ENCODE measurements at regions not wholly inside any gene's neighbourhood (a gene's known extent, or its start where the extent isn't known, plus 50 kb on each side); places are given as distances from the start of the nearest gene placed in this dataset.

- no peak for DNase-seq
Observed at GRCh38 chr3:182233957-182234356, 522.2 kb downstream of the SOX2 start.

GRCh38 chr3:182234881-182235280 lies 523.2 kb downstream of the SOX2 start:
- no peak for DNase-seq

- DNase-seq: no peak
Observed at GRCh38 chr3:182235504-182235903, 523.8 kb downstream of the SOX2 start.

GRCh38 chr3:182238126-182238525 lies 526.4 kb downstream of the SOX2 start:
- DNase-seq: no peak

GRCh38 chr3:182239316-182239715 lies 527.6 kb downstream of the SOX2 start:
- no peak for DNase-seq

- no peak for DNase-seq
Observed at GRCh38 chr3:182240474-182240873, 528.7 kb downstream of the SOX2 start.

- DNase-seq: no peak
Observed at GRCh38 chr3:182241196-182241765, 529.6 kb downstream of the SOX2 start.

GRCh38 chr3:182241766-182242488 lies 530.2 kb downstream of the SOX2 start:
- no peak for DNase-seq

GRCh38 chr3:182242489-182242942 lies 530.8 kb downstream of the SOX2 start:
- no peak for DNase-seq

- no peak for DNase-seq
Observed at GRCh38 chr3:182243625-182244024, 531.9 kb downstream of the SOX2 start.

- DNase-seq: no peak
Observed at GRCh38 chr3:182244222-182244971, 532.7 kb downstream of the SOX2 start.

GRCh38 chr3:182245059-182245458 lies 533.3 kb downstream of the SOX2 start:
- no peak for DNase-seq

- DNase-seq: no peak
Observed at GRCh38 chr3:182246870-182247269, 535.1 kb downstream of the SOX2 start.

GRCh38 chr3:182248349-182248880 lies 536.7 kb downstream of the SOX2 start:
- DNase-seq: no peak

- no peak for DNase-seq
Observed at GRCh38 chr3:182252802-182253201, 540.5 kb upstream of the ATP11B start.

GRCh38 chr3:182255158-182255557 lies 538.1 kb upstream of the ATP11B start:
- DNase-seq: no peak

GRCh38 chr3:182257361-182257760 lies 535.9 kb upstream of the ATP11B start:
- DNase-seq: no peak

GRCh38 chr3:182258538-182259177 lies 534.6 kb upstream of the ATP11B start:
- DNase-seq: no peak

GRCh38 chr3:182259579-182259978 lies 533.7 kb upstream of the ATP11B start:
- DNase-seq: no peak

- no peak for DNase-seq
Observed at GRCh38 chr3:182261041-182261440, 532.3 kb upstream of the ATP11B start.

GRCh38 chr3:182268711-182269110 lies 524.6 kb upstream of the ATP11B start:
- no peak for DNase-seq

- DNase-seq: no peak
Observed at GRCh38 chr3:182276512-182276911, 516.8 kb upstream of the ATP11B start.

GRCh38 chr3:182284793-182285192 lies 508.5 kb upstream of the ATP11B start:
- DNase-seq: no peak
